Activated B cell treated with CpG ODN at 0.5 μM for 24 hours (primary cell): ENCODE measurements at regions not wholly inside any gene's neighbourhood (a gene's known extent, or its start where the extent isn't known, plus 50 kb on each side); places are given as distances from the start of the nearest gene placed in this dataset.

Experiments
- ATAC-seq: fragments of 200-7000 bp; cut with Tn5 transposase; one replicate; pipeline ENCODE4 v1.10.0; 2021; ENCODE audit warnings: low read depth, mild to moderate bottlenecking, moderate library complexity
- CTCF ChIA-PET: fragments of 350-600 bp; sonication (Branson Sonifier 250); formaldehyde crosslinking; loops from one replicate; lab custom pipeline; 2021; ENCODE audit warnings: antibody characterized with exemption; lab: Charles Lee
- POLR2A ChIA-PET: fragments of 350-600 bp; sonication (Branson Sonifier 250); formaldehyde crosslinking; loops from one replicate; lab custom pipeline; 2021; ENCODE audit warnings: antibody characterized with exemption; lab: Charles Lee
- DNase-seq: peaks from one replicate; pipeline ENCODE4 v3.0.0; 2022
- H3K27ac Mint-ChIP-seq: one replicate; pipeline ENCODE4 v1.8.0; 2020; ENCODE audit warnings: mixed read lengths
- H3K27me3 Mint-ChIP-seq: one replicate; pipeline ENCODE4 v1.8.0; 2021; ENCODE audit warnings: mixed read lengths
- H3K36me3 Mint-ChIP-seq: one replicate; pipeline ENCODE4 v1.8.0; 2021; ENCODE audit warnings: low read depth, mixed read lengths
- H3K4me1 Mint-ChIP-seq: one replicate; pipeline ENCODE4 v1.8.0; 2021; ENCODE audit warnings: mixed read lengths
- H3K4me3 Mint-ChIP-seq: one replicate; pipeline ENCODE4 v1.8.0; 2020; ENCODE audit warnings: mild to moderate bottlenecking, mixed read lengths
- H3K9me3 Mint-ChIP-seq: one replicate; pipeline ENCODE4 v1.8.0; 2020; ENCODE audit warnings: mixed read lengths
- CTCF ChIP-seq: fragments of 200-600 bp; IDR thresholded peaks from one replicate; pipeline ENCODE4 v1.8.0; 2022; ENCODE audit warnings: antibody characterized with exemption, mild to moderate bottlenecking
- intact Hi-C: fragments of 100-400 bp; cut with micrococcal nuclease; formaldehyde crosslinking; loops from one replicate; pipeline ENCODE4 v1.15.1; 2024

DNA sequence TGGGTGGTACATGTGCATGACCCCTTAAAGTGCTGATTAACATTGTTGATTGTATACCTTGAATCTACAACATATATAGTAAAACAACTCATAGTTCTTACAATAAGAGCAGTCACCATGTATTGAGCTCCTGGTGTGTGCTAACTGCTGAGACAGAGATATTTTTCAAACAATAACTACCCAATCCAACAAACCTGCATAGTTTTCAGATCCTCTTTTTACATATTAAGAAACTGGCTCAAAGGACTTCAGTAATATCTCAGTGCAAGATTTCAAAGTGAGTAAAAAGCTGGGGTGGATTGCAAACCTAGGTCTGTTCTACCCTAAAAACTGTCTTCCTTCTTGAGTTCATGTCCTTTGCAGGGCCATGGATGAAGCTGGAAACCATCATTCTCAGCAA, 272.2 kb downstream of the SNX13 start:
- ChIA-PET POLR2A (no interaction called here), CTCF (interaction anchor here (0.7 to 1.1 kb wide), 2 partner anchors 13 to 1368 kb away, joined by 3 read pairs; no protein-coding TSS in a partner anchor)
- ATAC-seq, result no peak
- Mint-ChIP-seq H3K27me3 (peaks cover 2% of the 10 kb centered on the region), H3K9me3 (no peaks in the 10 kb centered on the region), H3K27ac (no peak overlapping the region), H3K36me3 (no peaks in the 10 kb centered on the region), H3K4me3 (no peak overlapping the region), H3K4me1 (no peaks in the 10 kb centered on the region)
- intact Hi-C loops, result no loop called here
- TF ChIP-seq CTCF, result no peak
- no peak for DNase-seq

DNA sequence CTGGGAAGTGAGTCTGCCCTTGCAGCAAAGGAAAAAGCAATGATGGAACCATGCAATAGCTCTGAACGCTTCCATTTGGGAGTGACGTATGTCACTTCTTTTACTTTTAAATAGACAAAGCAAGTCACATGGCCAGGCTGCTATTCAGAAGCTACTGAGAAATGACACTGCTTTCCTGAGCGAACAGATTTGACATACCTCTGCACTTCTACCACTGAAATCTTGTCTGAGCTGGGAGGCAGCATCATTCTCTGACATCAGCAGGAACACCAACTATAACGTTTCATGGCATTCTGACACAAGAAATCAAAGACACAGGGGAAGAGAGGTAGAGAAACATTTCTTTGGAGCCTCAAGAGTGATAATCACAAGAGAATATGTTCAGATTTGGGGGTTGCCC, 271.1 kb downstream of the SNX13 start:
- no peak for TF ChIP-seq CTCF
- CTCF ChIA-PET, result interaction anchor here (0.5 to 1.6 kb wide), 2 partner anchors 10 to 937 kb away, joined by 3 read pairs; no protein-coding TSS in a partner anchor
- intact Hi-C loops, result no loop called here
- H3K4me1 Mint-ChIP-seq, result no peaks in the 10 kb centered on the region
- H3K9me3 Mint-ChIP-seq, result no peaks in the 10 kb centered on the region
- H3K36me3 Mint-ChIP-seq, result no peaks in the 10 kb centered on the region
- DNase-seq (no peak), ATAC-seq (no peak)
- peaks cover 2% of the 10 kb centered on the region for H3K27me3 Mint-ChIP-seq
- no peak overlapping the region for H3K27ac Mint-ChIP-seq
- POLR2A ChIA-PET, result no interaction called here
- H3K4me3 Mint-ChIP-seq, result no peak overlapping the region

GRCh38 chr7:17671956-17672355, 268.3 kb downstream of the SNX13 start:
- intact Hi-C loops, result no loop called here
- no peaks in the 10 kb centered on the region for H3K36me3 Mint-ChIP-seq
- ATAC-seq (no peak), DNase-seq (no peak)
- no peak overlapping the region for H3K27ac Mint-ChIP-seq
- H3K9me3 Mint-ChIP-seq, result no peaks in the 10 kb centered on the region
- CTCF ChIA-PET, result interaction anchor here (0.7 to 3.3 kb wide), 4 partner anchors 10 to 79 kb away, joined by 3 to 17 read pairs (median 4); no protein-coding TSS in a partner anchor
- TF ChIP-seq CTCF, result no peak
- no peaks in the 10 kb centered on the region for H3K4me1 Mint-ChIP-seq
- no peak overlapping the region for H3K4me3 Mint-ChIP-seq
- POLR2A ChIA-PET, result no interaction called here
- peaks cover 2% of the 10 kb centered on the region for H3K27me3 Mint-ChIP-seq

DNA sequence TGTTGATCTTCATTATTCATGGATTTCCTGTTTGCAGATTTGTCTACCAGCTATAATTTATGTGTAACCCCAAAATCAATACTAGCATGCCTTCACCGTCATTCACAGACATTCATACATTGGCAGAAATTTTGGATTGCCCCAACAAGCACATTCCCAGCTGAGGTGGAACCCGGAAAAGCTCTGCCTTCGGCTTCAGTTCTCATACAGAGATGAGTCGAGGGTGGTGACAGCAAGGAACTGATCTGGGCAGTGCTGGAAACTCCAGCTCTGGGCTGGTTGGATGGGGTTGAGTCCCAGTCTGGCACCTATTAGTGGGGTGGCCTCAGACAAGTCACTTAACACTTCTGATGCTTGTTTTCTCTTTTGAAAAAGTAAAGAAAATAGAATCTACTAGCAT, 267.5 kb downstream of the SNX13 start:
- ATAC-seq (no peak), DNase-seq (no peak)
- Mint-ChIP-seq H3K4me1 (no peaks in the 10 kb centered on the region), H3K27me3 (peaks cover 2% of the 10 kb centered on the region), H3K9me3 (no peaks in the 10 kb centered on the region), H3K4me3 (no peak overlapping the region), H3K27ac (no peak overlapping the region), H3K36me3 (no peaks in the 10 kb centered on the region)
- intact Hi-C loops, result no loop called here
- no peak for TF ChIP-seq CTCF
- ChIA-PET POLR2A (no interaction called here), CTCF (interaction anchor here (0.7 to 3.3 kb wide), 2 partner anchors 9 to 78 kb away, joined by 3 to 17 read pairs; no protein-coding TSS in a partner anchor)

DNA sequence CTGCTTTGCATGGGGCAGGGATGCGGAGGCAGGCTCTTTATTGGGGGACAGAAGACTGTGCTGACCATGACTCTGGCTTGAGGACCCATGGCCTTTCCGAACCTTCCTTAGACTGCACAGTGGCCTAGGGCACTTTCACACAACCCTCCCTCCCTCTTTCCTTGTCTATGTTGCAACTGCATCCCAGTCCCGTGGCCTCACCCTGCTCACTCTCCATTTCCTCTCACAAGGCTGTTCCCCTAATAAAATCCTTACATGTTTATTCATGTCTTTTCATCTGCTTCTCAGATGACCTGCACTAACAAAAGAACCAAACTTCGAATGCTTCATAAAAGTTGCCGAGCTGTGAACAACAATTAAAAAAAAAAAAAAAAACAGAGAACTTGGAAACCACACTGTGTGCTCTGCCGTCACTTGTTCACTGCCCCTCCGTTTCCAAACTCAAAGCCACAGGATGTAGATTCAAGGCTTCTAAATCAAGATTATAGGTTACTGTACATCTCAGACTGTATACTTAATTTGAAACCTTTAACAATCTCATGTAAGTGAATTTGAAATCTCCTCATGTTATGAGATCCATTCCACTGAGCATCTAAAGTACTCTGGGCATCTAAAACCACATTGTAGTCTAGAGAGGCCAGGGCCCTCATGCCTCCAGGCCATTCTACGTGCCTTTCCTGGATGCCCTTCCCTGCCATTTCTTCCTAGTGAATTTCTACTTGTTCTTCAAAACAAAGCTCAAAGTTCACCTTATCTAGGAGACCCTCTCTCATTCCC, 265.9 kb downstream of the SNX13 start:
- H3K27me3 Mint-ChIP-seq, result peaks cover 2% of the 10 kb centered on the region
- POLR2A ChIA-PET, result no interaction called here
- no peak for ATAC-seq

More for the DNA sequence above, 265.9 kb downstream of the SNX13 start:
- TF ChIP-seq CTCF, result no peak
- Mint-ChIP-seq H3K4me1 (no peaks in the 10 kb centered on the region), H3K9me3 (no peaks in the 10 kb centered on the region), H3K36me3 (no peaks in the 10 kb centered on the region), H3K4me3 (no peak overlapping the region), H3K27ac (no peak overlapping the region)
- CTCF ChIA-PET, result no interaction called here
- DNase-seq, result no peak
- intact Hi-C loops, result no loop called here
